ENCODE measurements at regions not wholly inside any gene's neighbourhood (a gene's known extent, or its start where the extent isn't known, plus 50 kb on each side); places are given as distances from the start of the nearest gene placed in this dataset.

- DNase-seq (ENCODE audit: low spot score) = no peak
- Histone ChIP-seq H3K9me2 (replicated peaks; ENCODE audit: insufficient read depth) (no peaks in the 10 kb centered on the region), H3K4me2 (no peak overlapping the region), H3K4me3 (no peak overlapping the region), H4K20me1 (ENCODE audit: insufficient read depth, poor library complexity, severe bottlenecking) (no peaks in the 10 kb centered on the region), H3K27ac (no peak overlapping the region), H3K4me1 (ENCODE audit: insufficient read depth) (no peaks in the 10 kb centered on the region), H3K36me3 (replicated peaks; ENCODE audit: insufficient read depth, low read depth) (no peaks in the 10 kb centered on the region), H3K79me2 (no peaks in the 10 kb centered on the region), H2AFZ (no peak overlapping the region), H3K9me3 (ENCODE audit: low read depth) (no peaks in the 10 kb centered on the region), H3K27me3 (peaks cover 3% of the 10 kb centered on the region)
- 95% methylated on average over 25 of the region's 25 CpGs for WGBS (ENCODE audit: low lambda C conversion rate, missing lambda C conversion rate)
- TF ChIP-seq EZH2phosphoT487 (IDR thresholded peaks at IDR 0.05; ENCODE audit: low read depth, severe bottlenecking, unreplicated experiment) (no peak), EZH2 (IDR thresholded peaks at IDR 0.05; ENCODE audit: borderline replicate concordance) (no peak), CTCF (IDR thresholded peaks at IDR 0.05; ENCODE audit: poor library complexity) (no peak)
Measured at GRCh38 chr13:112245179-112245724, 130.9 kb upstream of the SPACA7 start.

GRCh38 chr13:112245989-112246388 lies 130.2 kb upstream of the SPACA7 start:
- no peaks in the 10 kb centered on the region for H3K79me2 ChIP-seq
- no peak overlapping the region for H3K4me2 ChIP-seq
- no peaks in the 10 kb centered on the region for H3K27me3 ChIP-seq
- H3K36me3 ChIP-seq (replicated peaks; ENCODE audit: insufficient read depth, low read depth) = no peaks in the 10 kb centered on the region
- TF ChIP-seq CTCF (IDR thresholded peaks at IDR 0.05; ENCODE audit: poor library complexity) (no peak), EZH2phosphoT487 (IDR thresholded peaks at IDR 0.05; ENCODE audit: low read depth, severe bottlenecking, unreplicated experiment) (no peak), EZH2 (IDR thresholded peaks at IDR 0.05; ENCODE audit: borderline replicate concordance) (no peak)
- no peak overlapping the region for H3K4me3 ChIP-seq
- H3K9me2 ChIP-seq (replicated peaks; ENCODE audit: insufficient read depth) = no peaks in the 10 kb centered on the region
- no peaks in the 10 kb centered on the region for H3K9me3 ChIP-seq (ENCODE audit: low read depth)
- no peak for DNase-seq (ENCODE audit: low spot score)
- H3K4me1 ChIP-seq (ENCODE audit: insufficient read depth) = no peaks in the 10 kb centered on the region
- no peak overlapping the region for H3K27ac ChIP-seq
- 92% methylated on average over 8 of the region's 9 CpGs for WGBS (ENCODE audit: low lambda C conversion rate, missing lambda C conversion rate)
- no peaks in the 10 kb centered on the region for H4K20me1 ChIP-seq (ENCODE audit: insufficient read depth, poor library complexity, severe bottlenecking)
- no peak overlapping the region for H2AFZ ChIP-seq

- no peak overlapping the region for H3K4me3 ChIP-seq
- H2AFZ ChIP-seq = no peak overlapping the region
- H3K4me2 ChIP-seq = no peak overlapping the region
- no peaks in the 10 kb centered on the region for H3K9me2 ChIP-seq (replicated peaks; ENCODE audit: insufficient read depth)
- no peaks in the 10 kb centered on the region for H3K36me3 ChIP-seq (replicated peaks; ENCODE audit: insufficient read depth, low read depth)
- H3K27ac ChIP-seq = no peak overlapping the region
- H3K4me1 ChIP-seq (ENCODE audit: insufficient read depth) = no peaks in the 10 kb centered on the region
- no peaks in the 10 kb centered on the region for H3K79me2 ChIP-seq
- no peak for DNase-seq (ENCODE audit: low spot score)
- H4K20me1 ChIP-seq (ENCODE audit: insufficient read depth, poor library complexity, severe bottlenecking) = no peaks in the 10 kb centered on the region
- 94% methylated on average over 24 of the region's 24 CpGs for WGBS (ENCODE audit: low lambda C conversion rate, missing lambda C conversion rate)
- H3K9me3 ChIP-seq (ENCODE audit: low read depth) = no peaks in the 10 kb centered on the region
- TF ChIP-seq EZH2 (IDR thresholded peaks at IDR 0.05; ENCODE audit: borderline replicate concordance) = no peak
- no peak for TF ChIP-seq EZH2phosphoT487 (IDR thresholded peaks at IDR 0.05; ENCODE audit: low read depth, severe bottlenecking, unreplicated experiment)
- no peak for TF ChIP-seq CTCF (IDR thresholded peaks at IDR 0.05; ENCODE audit: poor library complexity)
- H3K27me3 ChIP-seq = no peaks in the 10 kb centered on the region
Measured at GRCh38 chr13:112246731-112247470, 129.3 kb upstream of the SPACA7 start.
